Peyer's patch (tissue), 4 donors: ENCODE measurements at regions not wholly inside any gene's neighbourhood (a gene's known extent, or its start where the extent isn't known, plus 50 kb on each side); places are given as distances from the start of the nearest gene placed in this dataset.

Source experiments
- CTCF ChIP-seq, 6 experiments: fragments of 450-650 bp in 4 of 6; fragments of 200-600 bp in 2 of 6; sonication (generic) in 1 of 6; IDR thresholded peaks; one replicate each; pipeline ENCODE4 v1.5.1; 2017 to 2019; ENCODE audit warnings: antibody characterized with exemption in 6 of 6, mild to moderate bottlenecking in 3 of 6, moderate library complexity in 1 of 6
- POLR2A ChIP-seq, 2 donors: fragments of 450-650 bp; IDR thresholded peaks; one replicate each; pipeline ENCODE4 v1.5.1; 2017; ENCODE audit warnings: antibody characterized with exemption in 2 of 2, mild to moderate bottlenecking in 2 of 2, moderate library complexity in 2 of 2

- no peak for TF ChIP-seq CTCF (IDR thresholded peaks at IDR 0.05)
- TF ChIP-seq POLR2A (IDR thresholded peaks at IDR 0.05) = no peak
Measured at GRCh38 chr4:96486563-96486962, 646.7 kb downstream of the PDHA2 start.
